Lower leg skin (tissue), 4 donors: ENCODE measurements at regions not wholly inside any gene's neighbourhood (a gene's known extent, or its start where the extent isn't known, plus 50 kb on each side); places are given as distances from the start of the nearest gene placed in this dataset.

ENCODE experiments used
- DNase-seq, 2 donors: peaks; one replicate each; pipeline ENCODE4 v3.0.0-alpha.2; 2019; ENCODE audit warnings: low spot score in 2 of 2
- H3K4me3 ChIP-seq: fragments of 200-600 bp; sonication (generic); 2 replicates; pipeline ENCODE4 v1.5.1; 2017; ENCODE audit warnings: mild to moderate bottlenecking, low read depth; ENCODE audit not compliant: poor library complexity, severe bottlenecking
- POLR2A ChIP-seq, 2 donors: fragments of 450-650 bp; IDR thresholded peaks; one replicate each; pipeline ENCODE4 v1.6.1; 2016 to 2017; ENCODE audit warnings: antibody characterized with exemption in 2 of 2, mild to moderate bottlenecking in 1 of 2, moderate library complexity in 1 of 2
- WGBS, 2 donors: methylation state at CpG; one replicate each; pipeline ENCODE4 v1.1.5; 2018; 5-methylcytosine and 5-hydroxymethylcytosine counted together
- intact Hi-C: fragments of 100-400 bp; cut with DNase I; formaldehyde crosslinking; loops from one replicate; pipeline ENCODE4 v1.15.0; 2023; ENCODE audit warnings: low total_unique reads
- TF ChIP-seq, protein P1 (sequence below), 3 donors: fragments of 450-650 bp; IDR thresholded peaks; one replicate each; pipeline ENCODE4 v1.5.1; 2016; ENCODE audit warnings: antibody characterized with exemption in 3 of 3, mild to moderate bottlenecking in 3 of 3, moderate library complexity in 2 of 3

DNA sequence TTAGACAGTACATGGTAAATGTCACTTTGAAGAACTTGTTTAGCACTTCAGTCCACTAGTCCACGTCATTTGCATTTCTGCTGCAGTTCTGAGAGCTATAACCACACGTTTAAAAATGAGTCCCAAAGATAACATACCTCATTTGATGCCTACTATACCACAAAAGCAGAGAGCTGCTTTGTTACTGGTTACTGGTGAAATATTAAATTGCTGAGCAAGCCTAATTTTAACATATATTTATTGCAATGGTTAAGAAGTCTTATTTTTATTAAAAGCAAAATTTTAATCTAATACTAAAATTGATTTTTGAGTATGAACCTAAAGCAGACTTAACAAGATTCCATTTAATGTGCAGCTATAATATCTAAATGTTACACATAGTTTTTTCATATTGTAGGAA lies 1949.7 kb upstream of the PRR20A start:
- no peak overlapping the region for H3K4me3 ChIP-seq
- WGBS, 2 donors, result 43 to 51% methylated on average over 2 of the region's 2 CpGs
- intact Hi-C loops, result no loop called here
- DNase-seq, result no peak
- TF ChIP-seq, protein P1, sequence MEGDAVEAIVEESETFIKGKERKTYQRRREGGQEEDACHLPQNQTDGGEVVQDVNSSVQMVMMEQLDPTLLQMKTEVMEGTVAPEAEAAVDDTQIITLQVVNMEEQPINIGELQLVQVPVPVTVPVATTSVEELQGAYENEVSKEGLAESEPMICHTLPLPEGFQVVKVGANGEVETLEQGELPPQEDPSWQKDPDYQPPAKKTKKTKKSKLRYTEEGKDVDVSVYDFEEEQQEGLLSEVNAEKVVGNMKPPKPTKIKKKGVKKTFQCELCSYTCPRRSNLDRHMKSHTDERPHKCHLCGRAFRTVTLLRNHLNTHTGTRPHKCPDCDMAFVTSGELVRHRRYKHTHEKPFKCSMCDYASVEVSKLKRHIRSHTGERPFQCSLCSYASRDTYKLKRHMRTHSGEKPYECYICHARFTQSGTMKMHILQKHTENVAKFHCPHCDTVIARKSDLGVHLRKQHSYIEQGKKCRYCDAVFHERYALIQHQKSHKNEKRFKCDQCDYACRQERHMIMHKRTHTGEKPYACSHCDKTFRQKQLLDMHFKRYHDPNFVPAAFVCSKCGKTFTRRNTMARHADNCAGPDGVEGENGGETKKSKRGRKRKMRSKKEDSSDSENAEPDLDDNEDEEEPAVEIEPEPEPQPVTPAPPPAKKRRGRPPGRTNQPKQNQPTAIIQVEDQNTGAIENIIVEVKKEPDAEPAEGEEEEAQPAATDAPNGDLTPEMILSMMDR (IDR thresholded peaks at IDR 0.05), result no peak
- TF ChIP-seq POLR2A (IDR thresholded peaks at IDR 0.05), result no peak

DNA sequence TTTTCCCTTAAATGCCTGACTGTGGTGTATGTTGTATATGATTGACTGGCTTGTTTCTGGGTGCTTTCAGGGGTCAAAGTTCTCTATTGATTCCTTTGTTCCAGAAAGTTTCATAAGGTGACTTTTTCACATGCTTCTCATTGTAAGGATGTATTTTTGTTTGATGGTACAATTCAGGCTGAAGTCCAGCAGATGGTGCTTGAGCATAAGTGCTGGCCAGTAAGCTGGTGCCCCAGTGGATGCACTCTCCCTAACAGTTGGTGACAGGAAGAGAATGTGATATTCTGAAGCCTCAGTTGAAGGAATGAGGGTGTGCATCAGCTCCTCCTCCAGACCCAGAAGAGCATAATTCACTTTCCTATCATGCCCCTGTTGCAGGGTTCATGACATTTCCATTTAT lies 1941.6 kb upstream of the PRR20A start:
- no peak for DNase-seq
- TF ChIP-seq, protein P1 (IDR thresholded peaks at IDR 0.05), result no peak
- no peak for TF ChIP-seq POLR2A (IDR thresholded peaks at IDR 0.05)
- H3K4me3 ChIP-seq, result no peak overlapping the region
- intact Hi-C loops, result no loop called here

DNA sequence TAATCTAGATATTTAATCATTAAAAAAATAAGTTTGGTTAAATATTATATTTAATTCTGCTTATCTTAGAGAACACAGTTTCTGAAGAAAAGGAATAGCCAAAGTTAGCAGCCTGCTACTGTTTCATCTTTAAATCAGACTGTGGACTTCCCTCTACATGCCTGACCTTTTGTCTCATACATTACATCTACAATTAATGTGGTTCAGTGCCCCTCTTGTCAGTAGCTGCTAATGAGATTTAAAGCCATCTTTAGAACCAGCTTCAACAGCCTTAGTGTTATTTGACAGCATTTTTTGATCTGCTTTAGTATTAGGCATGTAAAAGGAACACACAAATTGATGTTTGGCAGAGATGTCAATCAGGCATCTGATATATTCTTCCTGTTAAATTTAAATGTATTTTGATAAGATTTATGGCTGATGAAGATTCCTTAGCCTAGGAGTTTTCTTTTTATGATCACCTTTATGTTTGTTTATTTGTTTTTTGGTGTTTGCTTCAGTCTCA lies 1925.8 kb upstream of the PRR20A start:
- DNase-seq, result no peak
- intact Hi-C loops, result no loop called here
- H3K4me3 ChIP-seq, result no peak overlapping the region
- TF ChIP-seq, protein P1 (IDR thresholded peaks at IDR 0.05), result no peak
- TF ChIP-seq POLR2A (IDR thresholded peaks at IDR 0.05), result no peak

DNA sequence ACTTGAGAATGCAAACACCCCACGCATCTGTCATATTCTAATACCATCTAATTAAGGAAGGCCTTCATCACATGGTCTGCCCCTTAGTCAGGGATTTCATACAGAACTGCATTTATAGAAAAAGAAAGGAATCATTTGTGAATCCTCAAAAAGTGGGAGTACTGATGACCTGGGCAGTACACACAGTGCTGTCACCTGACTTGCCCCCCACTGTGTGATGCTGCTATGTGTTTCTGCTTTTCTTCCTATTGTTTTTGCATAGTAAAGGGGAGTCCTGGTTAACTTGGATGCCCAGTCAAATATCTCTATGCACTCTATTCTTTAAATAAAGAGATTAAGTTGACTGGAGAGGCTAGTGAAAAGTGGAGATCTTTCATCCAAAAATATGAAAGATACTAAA lies 1921.2 kb upstream of the PRR20A start:
- intact Hi-C loops, result no loop called here
- no peak overlapping the region for H3K4me3 ChIP-seq
- no peak for DNase-seq
- no peak for TF ChIP-seq POLR2A (IDR thresholded peaks at IDR 0.05)
- TF ChIP-seq, protein P1 (IDR thresholded peaks at IDR 0.05), result no peak
- WGBS, 2 donors, result 90 to 93% methylated on average over 1 of the region's 1 CpG

DNA sequence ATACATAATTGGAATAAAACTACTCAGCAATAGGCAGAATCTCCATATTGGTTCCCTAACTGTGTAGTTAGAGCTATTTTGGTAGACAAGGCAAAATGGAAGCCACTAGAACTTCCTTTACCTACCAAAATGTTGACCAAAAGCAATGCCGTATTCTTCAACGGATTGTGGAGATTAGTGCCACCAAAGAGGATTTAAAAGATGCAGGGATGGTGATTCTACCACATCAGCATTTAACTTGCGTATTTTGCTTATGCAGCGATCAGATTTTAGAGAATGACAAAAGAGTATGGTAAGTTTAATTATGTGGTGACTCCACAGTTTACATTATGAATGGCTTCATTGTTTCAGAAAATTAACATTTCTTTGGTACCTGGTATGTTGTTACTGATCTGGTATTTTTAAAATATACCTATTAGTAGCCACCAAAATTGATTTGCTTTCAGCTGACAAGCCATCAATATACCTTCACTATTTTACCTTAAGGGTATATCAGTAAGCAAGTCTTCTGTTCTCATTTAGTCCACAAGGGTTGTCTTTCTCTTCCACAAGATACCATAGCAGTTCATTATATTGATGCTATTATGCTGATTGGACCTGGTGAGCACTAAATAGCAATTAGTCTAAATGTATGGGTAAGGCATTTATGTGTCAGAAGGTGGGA lies 1910.7 kb upstream of the PRR20A start:
- no peak for TF ChIP-seq POLR2A (IDR thresholded peaks at IDR 0.05)
- TF ChIP-seq, protein P1 (IDR thresholded peaks at IDR 0.05), result no peak
- 66 to 75% methylated on average over 4 of the region's 4 CpGs for WGBS, 2 donors
- intact Hi-C loops, result no loop called here
- no peak overlapping the region for H3K4me3 ChIP-seq
- DNase-seq, result no peak

DNA sequence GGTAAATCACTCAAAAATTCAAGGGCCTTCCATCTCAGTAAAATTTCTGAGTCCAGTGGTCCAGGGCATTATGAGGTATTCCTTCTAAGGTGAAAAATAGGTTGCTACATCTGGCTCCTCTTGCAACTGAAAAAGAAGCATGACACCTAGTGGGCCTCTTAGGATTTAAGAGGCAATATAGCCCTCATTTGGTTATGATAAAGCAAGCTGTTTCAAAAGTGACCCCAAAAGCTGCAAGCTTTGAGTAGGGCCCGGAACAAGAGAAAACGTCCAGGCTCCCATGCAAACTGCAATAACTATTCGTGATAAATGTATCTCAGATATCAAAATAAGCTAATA lies 1910.2 kb upstream of the PRR20A start:
- no peak for TF ChIP-seq POLR2A (IDR thresholded peaks at IDR 0.05)
- TF ChIP-seq, protein P1 (IDR thresholded peaks at IDR 0.05), result no peak

More for the DNA sequence above, 1910.2 kb upstream of the PRR20A start:
- intact Hi-C loops, result no loop called here
- no peak for DNase-seq
- H3K4me3 ChIP-seq, result no peak overlapping the region
- 82 to 83% methylated on average over 3 of the region's 3 CpGs for WGBS, 2 donors
